WI38 (cell line): ENCODE measurements at regions not wholly inside any gene's neighbourhood (a gene's known extent, or its start where the extent isn't known, plus 50 kb on each side); places are given as distances from the start of the nearest gene placed in this dataset.

ENCODE experiments used
- H3K4me3 ChIP-seq: 2 replicates; pipeline ENCODE4 v1.5.1; 2011; ENCODE audit warnings: low read depth, mild to moderate bottlenecking, control low read depth, low read length
- CTCF ChIP-seq: IDR thresholded peaks from 2 replicates; pipeline ENCODE4 v1.5.1; 2012; ENCODE audit warnings: low read depth, mild to moderate bottlenecking, control low read depth, low read length

DNA sequence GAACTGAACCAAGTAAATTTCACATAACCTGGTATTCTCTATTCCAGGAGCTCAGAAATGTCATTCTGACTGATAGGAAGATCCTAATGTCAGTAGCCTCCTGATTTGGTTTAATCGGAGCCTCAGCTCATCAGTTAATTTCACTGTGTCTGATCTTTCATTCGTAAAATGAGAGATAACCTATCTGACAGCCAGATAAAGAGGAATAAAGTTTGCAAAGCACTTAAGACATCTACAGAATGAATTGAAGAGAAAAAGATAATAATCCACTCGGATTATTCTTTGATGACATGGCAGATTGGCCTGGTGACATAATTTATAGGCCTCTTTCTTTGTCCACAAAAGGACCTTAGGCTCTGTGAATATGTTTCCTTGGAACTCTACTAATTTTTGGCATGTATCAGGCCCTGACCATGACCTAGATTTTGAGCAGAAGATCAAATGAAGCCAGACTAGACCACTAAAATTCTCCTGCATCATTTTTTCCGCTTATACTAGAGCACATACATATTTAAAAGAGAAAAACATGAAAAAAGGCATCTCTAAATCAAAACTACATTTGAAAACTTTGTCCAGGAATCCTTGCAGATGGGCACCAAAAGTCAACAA is 312.4 kb downstream of the MTX2 start:
- no peak for TF ChIP-seq CTCF

DNA sequence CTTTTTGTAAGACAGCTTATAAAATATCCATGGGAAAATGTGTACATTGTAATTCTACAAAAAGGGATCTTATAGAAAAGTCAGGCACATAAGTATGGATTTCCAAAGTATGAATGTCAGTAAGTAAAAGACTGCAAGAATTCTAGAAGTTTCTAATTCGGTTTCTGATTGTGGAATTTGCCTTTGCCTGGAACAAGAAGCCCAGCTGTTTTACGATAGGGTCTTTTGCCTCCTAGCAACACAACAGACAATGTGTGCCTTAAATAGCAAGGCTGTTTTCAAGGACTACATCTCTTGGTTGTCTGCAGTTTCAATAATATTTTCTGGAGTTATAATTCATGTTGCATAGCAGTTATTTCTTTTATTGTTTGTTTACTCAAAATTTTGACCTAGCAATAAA is 312.9 kb downstream of the MTX2 start:
- no peak for TF ChIP-seq CTCF
- H3K4me3 ChIP-seq: no peak overlapping the region

More for the DNA sequence above, 312.4 kb downstream of the MTX2 start:
- no peak overlapping the region for H3K4me3 ChIP-seq

DNA sequence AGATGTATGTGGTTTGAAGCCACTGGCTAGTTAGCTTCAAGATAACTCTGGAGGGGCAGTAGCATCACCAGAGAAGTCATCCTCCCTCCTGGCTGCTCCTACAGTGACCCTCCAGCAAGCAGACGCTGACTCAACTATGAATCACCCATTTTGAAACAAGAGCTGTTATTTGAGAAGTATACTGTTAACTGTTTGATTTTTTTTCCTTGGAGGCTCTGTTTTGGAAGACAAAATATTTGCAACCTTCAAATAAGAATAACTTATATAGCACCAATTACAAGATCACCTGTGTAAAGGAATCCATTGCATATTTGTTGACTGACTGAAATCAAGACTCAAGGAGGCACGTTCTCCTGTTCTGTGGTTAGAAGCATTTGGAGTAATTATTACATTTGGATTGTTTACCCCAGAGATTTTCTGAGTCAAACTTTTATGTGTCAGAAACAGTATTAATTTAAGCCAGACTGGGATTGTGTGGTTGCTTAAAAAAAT is 313.8 kb downstream of the MTX2 start:
- TF ChIP-seq CTCF: no peak
- H3K4me3 ChIP-seq: no peak overlapping the region

DNA sequence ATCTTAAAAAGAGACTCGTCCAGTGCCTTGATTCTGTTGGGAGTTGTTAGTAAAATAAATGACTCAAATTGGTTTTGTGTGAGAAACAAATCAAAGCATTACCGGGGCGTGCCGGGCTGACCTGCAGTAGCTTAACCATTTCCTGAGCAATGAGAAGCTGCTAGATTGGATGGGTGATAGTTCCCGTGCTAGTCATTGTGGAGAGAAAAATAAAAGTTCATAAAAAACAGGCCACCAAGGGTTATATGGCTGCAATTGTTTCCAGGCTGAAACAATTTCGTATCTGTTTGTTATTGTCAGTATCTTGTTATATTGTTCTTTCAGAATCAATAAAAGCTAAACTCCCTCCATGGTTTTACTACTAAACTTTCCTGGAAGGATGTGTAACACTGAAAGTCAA is 314.4 kb downstream of the MTX2 start:
- no peak overlapping the region for H3K4me3 ChIP-seq
- TF ChIP-seq CTCF: no peak

- H3K4me3 ChIP-seq: no peak overlapping the region
- TF ChIP-seq CTCF: no peak
These were observed 315.1 kb downstream of the MTX2 start for GRCh38 chr2:176584333-176584732.

DNA sequence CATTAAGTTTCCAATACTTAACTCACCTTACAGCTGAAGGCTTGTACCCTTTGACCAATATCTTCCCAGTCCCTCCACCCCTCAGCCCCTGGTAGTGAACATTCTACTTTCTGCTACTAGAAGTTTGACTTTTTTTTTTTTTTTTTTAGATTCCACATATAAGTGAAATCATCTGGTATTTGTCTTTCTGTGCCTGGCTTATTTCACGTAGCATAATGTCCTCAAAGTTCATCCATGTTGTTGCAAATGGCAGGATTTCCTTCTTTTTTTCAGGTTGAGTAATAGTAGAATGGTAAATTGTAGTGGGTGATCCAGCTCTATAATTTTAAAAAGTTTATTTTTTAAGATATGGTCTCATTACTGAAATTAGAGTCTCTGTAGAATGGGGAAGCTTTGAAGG is 316.0 kb downstream of the MTX2 start:
- no peak for TF ChIP-seq CTCF
- no peak overlapping the region for H3K4me3 ChIP-seq

- no peak for TF ChIP-seq CTCF
- no peak overlapping the region for H3K4me3 ChIP-seq
These were observed 316.5 kb downstream of the MTX2 start for GRCh38 chr2:176585791-176586190.
